CD4-positive, alpha-beta T cell treated with Interleukin-4 for 4 hours (primary cell): ENCODE measurements at regions not wholly inside any gene's neighbourhood (a gene's known extent, or its start where the extent isn't known, plus 50 kb on each side); places are given as distances from the start of the nearest gene placed in this dataset.

Experiments used
- DNase-seq: peaks from one replicate; pipeline ENCODE4 v3.0.0-alpha.2; 2020

GRCh38 chr2:104164721-104165252 is 689.1 kb upstream of the POU3F3 start:
- DNase-seq = no peak

DNA sequence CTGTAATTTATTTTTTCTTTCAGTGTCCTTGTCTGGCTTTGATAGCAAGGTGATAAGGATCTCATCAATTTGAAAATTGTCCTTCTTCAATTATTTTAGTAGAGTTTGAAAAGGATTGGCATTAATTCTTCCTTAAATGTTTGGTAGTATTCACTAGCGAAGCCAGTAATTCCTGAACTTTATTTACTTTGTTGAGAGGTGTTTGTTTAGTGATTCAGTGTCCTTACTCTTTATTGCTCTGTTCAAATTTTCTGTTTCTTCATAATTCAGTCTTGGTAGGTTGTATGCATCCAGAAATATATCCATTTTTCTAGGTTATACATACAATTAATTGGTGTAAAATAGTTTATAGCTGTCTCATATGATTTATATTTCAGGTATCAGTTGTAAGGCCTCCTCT is 676.7 kb upstream of the POU3F3 start:
- no peak for DNase-seq

DNA sequence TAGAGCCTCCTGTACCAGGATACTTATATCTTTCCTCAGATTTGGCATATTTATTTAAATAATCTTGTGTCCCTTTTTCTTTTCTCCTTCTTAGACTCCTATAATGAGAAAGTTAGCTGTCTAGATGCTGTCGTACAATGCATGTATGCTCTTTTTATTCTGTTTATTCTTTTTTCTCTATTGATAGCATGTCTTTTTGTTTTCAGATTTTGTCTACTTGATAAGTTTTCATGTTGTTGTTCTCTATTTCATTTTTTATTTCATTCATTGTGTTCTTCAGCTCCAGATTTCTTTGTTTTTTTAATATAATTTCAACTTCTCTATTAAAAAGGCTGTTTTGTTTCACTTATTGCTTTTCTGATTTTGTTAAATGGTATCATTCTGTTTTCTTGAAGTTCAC is 674.3 kb upstream of the POU3F3 start:
- DNase-seq = no peak

DNA sequence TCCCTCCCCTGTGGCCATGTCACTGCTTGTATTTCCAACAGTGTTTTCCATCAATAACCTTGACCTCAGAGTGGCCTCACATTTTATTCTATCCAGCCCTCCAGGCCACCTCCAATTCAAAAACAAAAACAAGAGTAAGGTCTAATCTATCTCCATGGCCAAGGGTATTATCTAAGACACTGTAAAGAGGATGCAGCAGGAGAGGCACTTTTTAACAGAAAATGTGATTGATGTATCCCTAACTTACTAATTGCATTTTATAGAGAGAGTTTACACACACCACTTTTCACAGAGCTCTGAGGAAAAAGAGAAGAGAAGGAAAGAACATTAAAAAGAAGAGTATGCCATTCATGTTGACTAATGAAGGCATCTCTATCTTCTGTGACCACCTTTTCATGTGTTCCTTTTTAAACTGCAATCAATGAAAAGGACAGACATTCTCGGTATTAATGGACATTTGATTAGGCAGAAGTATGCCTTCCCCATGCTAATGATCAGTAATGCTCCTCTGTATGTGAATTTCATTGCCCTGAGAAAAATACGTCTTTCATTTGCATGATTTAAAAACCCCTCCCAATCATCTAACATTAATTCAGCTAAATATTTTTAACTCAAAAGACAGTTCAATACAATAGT is 653.3 kb upstream of the POU3F3 start:
- no peak for DNase-seq

DNA sequence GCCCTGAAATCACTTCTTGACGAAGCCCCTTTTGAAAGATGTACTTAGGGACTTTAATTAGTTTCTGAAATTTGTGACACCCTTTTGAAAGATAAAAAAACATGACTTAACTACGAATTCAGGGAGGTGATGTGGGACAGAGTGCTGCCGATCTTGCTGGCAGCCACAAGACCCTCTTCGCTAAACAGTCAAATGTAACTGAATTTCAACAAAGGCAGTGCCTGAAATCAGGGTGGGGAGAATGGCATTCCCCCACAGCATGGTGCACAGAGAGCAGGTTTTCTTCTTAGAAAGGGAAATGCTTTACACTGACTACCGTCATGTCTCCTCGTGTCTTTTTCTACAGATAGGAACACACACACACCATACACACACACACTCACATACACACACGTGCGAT is 640.2 kb upstream of the POU3F3 start:
- DNase-seq = no peak

DNA sequence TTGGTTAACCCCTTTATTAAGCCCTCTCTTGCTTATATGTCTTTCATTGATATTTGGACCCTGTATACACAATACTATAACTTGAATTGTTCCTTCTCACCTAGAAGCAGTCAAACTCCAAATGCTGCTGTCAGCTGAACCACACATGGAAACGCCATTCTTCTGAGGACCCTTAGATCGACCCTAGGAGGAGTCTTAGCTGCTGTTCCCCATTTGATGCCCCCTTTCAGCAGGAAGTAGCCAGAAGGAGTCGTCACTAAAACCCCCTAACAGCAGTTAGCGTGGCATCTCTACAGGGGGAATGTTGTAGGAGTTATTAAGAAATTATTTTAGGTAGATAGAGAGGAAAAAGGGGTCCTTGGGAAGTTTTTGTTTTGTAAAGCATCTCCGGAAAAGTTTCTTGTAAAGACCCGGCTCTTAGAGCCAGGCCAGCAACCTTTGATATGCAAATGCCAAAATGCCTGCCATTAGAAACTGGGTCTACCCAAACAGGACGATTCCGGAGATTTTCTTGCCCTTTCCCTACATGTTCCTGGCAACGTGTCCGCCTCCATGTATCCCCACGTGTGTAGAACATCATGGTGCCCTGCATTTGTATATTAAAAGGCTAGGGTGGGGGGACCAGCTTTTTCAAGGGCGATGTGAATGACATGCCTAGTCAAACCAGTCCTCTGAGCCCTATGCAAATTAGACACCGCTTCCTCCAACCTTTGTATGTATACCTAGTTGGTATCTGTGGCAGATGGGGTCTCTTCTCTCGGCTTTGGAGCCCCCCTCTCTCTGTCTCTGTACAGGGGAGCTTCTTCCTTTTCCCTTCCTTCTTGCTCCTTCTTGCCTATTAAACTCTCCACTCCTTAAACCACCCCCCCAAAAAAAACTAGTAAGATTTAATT is 638.4 kb upstream of the POU3F3 start:
- no peak for DNase-seq

DNA sequence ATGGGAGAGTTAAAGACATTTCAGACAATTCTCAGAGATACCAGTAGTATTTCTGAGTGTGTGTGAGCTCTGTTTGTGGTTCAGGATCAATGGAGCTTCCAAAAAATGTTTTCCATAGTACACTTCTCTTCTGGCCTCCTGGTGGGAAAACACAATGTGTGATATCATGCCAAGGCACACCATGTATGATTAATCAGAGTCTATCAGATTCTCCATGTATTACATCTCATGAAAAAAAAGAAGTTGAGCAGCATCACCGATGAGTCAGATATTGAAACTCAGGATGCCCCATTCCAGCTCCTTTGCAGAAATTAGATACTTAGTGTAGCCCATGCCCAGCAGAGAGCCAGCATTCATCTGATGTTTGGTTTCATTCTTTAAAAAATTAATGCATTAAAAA is 620.3 kb upstream of the POU3F3 start:
- DNase-seq = no peak

GRCh38 chr2:104236491-104236890 is 617.4 kb upstream of the POU3F3 start:
- no peak for DNase-seq

DNA sequence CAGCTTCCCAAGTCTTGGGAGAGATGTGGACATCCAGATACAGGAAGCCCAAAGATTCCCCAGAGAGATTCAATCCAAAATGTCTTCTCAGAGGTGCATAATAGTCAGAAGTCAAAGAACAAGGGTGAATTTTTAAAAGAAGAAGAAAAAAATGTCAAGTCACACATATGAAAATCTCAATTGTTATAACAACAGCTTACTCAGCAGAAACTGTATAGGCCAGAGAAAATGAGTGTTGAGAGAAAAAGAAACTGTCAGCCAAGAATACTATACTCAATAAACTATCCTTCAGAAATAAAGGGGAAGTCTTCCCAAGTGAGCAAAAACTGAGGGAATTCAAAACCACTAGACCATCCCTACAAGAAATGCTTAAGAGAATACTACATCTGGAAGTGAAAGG is 612.9 kb upstream of the POU3F3 start:
- DNase-seq = no peak

DNA sequence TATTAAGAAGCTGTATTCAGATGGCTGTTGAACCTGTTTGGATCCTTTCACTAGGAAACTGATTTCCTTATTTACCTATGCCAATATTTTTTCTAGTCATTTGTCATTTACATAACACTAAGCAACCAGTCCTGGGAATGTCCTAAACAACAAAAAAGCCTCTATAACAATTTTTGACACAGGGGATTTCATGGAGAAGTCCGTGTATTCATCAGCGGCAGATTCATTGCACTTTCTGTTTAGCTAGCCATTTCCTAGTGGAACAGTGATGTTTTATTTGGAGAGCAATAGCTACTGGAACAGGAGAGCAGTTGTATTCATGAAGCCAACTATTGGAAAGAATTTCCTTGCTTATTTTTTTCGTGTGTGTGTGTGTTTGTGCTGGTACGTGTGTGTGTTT is 604.3 kb upstream of the POU3F3 start:
- DNase-seq = no peak

- DNase-seq = no peak
Observed at GRCh38 chr2:104250635-104251034, 603.3 kb upstream of the POU3F3 start.

- no peak for DNase-seq
Observed at GRCh38 chr2:104254017-104254416, 599.9 kb upstream of the POU3F3 start.

- no peak for DNase-seq
Observed at GRCh38 chr2:104262714-104263113, 591.2 kb upstream of the POU3F3 start.

DNA sequence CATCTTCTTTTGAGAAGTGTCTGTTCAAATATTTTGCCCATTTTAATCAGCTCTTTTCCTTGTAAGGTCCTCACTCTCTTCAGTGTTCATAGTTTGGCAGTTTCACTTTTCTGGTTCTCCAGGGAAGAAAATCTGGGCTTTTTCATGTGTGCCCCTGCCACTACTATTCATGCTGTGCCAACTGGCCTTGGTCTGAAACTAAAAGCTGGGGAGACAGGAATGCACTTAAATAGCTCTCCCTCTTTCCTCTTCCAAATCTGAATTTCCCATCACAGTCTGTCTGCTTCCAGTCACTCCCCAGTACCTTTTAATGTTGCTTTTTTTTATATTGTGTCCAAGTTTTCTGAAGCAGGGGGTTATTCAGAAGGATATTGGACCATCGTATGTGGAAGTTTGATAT is 574.3 kb upstream of the POU3F3 start:
- no peak for DNase-seq

DNA sequence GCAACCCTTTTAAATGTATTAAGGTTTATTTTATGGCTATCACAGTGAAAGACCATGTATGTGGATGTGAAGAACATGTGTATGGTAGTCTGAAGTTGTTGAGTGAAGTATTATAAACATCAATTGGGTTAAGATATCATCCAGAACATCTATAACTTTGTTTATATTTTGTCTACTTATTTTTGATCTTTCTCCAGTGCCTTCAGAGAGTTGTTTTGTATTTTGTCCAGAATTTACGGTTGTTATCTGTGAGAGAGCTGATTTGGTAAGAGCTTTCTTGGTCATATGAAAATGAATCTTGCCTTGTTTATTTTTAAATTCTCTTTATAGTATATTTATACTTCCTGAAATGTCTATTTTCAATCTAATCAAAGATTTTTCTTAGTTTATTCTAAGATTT is 573.7 kb upstream of the POU3F3 start:
- DNase-seq = no peak

- no peak for DNase-seq
Observed at GRCh38 chr2:104286841-104287240, 567.1 kb upstream of the POU3F3 start.

DNA sequence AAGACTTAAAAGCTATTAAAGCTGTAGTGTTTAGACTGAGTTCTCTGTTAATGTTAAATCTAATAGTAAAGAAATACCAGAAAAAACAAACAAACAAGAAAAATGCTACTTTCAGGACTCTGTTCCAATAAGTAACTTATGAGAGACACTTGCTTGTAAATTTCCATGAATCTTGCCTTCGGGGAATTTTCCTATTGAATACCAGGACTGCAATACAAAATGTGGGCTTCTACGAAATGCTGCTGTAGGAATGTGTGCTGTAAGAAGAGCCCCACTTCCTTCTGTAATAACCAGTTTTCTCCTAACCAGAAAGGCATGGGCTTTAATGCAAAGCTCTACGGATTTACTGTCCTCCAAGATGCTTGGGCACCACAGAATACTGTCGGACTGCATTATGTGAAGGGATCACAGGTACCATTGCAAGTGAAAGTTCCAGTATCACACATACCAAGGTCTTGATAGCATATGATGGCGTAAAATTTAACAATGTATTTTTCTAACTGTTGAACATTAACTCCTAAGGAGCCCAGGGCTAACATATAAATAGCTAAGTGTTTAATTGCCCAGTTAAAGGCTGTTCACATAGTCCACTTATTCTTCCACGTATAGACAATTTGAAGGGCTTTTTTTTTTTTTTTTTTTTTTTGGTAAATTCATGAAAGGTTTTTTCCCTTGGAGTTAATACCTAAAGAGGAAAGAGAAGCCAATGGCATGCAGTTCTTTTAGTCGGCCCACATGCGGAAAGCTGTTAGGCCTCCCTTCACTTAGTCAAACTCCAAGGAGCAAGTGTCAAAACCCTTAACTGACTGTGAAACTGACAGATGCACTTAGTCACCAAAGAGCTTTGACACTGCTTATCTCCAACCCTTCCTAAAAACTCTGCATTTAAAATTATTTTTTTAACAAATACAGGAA is 564.0 kb upstream of the POU3F3 start:
- DNase-seq = no peak

DNA sequence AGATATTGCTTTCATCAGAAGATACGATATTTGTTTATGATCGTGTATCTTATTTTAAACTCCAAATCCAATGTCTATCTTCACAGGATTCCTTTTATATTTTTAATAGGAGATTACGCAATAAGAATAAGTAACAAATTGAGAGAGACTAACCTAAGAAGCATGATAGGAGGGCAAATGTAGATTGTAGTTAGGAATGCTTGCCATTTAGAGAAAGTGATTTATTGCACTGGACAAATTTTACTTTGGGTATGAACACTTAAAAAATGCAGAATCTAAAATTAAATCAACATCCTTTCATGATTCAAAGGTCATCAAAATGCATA is 563.4 kb upstream of the POU3F3 start:
- no peak for DNase-seq

GRCh38 chr2:104312684-104313083 is 541.2 kb upstream of the POU3F3 start:
- DNase-seq = no peak

- no peak for DNase-seq
Observed at GRCh38 chr2:104318001-104318665, 535.8 kb upstream of the POU3F3 start.

DNA sequence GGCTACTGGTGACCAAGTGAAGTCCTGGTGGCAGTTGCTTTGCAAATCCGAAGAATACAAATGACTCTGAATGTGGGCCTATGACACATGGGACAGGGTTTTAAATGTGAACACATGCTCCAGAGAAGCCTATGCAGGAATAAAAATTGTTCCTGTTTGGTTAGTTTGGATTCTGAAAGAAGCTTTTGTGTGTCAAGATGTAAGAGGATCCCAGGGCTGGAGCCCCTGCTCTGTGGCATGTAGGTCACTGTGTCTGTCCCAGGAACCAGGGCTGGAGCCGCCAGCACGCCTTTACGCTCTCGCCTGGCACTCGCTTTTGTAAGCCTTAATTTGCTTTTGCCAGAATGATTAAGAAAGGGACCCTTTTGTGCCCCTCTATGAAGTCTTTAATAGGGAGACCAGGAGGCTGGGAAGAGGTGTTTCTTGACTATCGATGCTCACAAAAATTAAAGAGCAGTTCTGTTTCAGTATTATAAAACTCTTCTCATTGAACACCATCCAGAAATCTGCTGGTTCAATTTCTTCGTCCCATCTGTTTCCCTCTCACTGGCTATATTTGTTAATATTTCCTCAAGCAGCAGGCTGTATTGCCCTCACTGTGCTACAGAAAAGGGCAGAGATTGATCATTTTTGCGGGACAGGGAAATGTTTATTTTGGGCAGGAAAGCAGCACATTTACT is 532.7 kb upstream of the POU3F3 start:
- no peak for DNase-seq

DNA sequence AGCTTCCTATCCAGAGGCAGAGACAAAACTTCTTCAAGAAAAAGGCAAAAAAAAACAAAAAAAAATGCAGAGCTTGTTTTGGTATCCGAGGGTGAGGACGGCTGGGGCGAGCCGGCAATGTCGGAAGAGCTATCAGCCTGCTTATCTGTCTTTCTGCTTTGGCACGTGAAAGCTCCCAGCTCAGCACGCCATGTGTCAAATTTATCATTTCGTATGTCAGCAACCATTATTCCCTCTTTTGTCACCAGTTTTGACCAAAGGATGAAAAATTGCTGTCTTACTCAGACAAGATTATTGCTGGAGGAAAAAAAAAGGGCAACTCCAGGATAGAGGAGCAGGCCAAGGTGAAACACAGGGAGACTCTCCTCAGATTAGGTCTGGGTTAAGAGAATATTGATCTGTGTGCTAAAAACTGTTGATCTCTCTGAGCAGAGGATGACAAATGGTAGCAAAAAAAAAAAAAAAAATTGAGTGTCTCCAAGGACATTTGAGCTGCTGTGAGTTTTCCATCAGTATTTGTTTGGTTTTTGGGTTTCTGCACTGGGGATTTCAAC is 532.0 kb upstream of the POU3F3 start:
- no peak for DNase-seq
